ENCODE measurements at regions not wholly inside any gene's neighbourhood (a gene's known extent, or its start where the extent isn't known, plus 50 kb on each side); places are given as distances from the start of the nearest gene placed in this dataset.
"Not testable (repeated sequence)": the region's sequence is repeated elsewhere in the genome, so short reads cannot be mapped to it uniquely, and the experiment has no call there.

GRCh38 chr1:113185463-113186104, 112.6 kb downstream of the LRIG2 start:
- DNase-seq (ENCODE audit: low read depth) = no peak

GRCh38 chr1:113190078-113190477, 117.1 kb downstream of the LRIG2 start:
- DNase-seq (ENCODE audit: low read depth) = no peak

DNA sequence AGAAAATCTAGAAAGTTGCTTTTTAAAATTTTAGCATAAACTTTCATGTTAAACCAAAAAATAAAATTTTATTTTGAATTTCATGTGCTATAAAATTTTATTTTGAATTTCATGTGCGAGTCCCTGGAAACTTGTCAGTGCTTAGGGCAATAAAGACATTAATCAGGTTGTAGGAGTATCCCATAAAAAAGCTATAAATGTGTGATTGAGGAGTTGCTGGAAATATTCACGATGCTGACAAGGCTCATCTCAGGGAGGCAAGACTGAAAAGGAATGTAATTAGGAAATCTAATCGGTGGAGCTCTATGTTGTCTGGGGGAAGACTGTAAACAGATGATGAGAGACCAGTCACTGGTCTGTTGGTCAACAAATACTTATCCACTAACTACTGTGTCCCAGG, 117.9 kb downstream of the LRIG2 start:
- no peak for DNase-seq (ENCODE audit: low read depth)

DNA sequence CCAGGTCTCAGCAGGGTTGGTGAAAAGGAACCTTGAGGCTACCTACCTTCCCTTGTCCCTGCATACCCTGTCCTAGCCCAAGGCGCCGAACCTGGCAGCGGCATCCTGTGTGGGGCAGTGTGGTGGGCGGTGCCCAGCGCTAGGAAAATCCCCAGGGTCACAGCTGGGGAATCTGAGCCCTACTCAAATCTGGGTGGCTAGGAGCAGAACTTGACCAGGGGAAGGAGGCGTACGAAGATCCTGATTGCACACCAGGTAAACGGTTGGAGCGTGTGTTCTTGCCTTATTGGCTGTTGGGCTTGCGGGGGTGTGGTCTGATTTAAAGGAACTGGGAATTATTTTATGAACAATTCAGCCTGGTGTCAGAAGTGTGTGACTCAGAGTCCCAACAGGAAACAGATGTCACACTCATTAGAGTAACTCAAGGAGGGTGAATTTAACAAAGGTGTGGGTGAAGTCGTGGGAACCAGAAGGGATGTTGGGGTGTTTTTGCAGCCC, 118.6 kb downstream of the LRIG2 start:
- no peak for DNase-seq (ENCODE audit: low read depth)

- DNase-seq (ENCODE audit: low read depth) = no peak
Measured at GRCh38 chr1:113192242-113192641, 119.2 kb downstream of the LRIG2 start.

GRCh38 chr1:113192980-113193379, 120.0 kb downstream of the LRIG2 start:
- DNase-seq (ENCODE audit: low read depth) = no peak

DNA sequence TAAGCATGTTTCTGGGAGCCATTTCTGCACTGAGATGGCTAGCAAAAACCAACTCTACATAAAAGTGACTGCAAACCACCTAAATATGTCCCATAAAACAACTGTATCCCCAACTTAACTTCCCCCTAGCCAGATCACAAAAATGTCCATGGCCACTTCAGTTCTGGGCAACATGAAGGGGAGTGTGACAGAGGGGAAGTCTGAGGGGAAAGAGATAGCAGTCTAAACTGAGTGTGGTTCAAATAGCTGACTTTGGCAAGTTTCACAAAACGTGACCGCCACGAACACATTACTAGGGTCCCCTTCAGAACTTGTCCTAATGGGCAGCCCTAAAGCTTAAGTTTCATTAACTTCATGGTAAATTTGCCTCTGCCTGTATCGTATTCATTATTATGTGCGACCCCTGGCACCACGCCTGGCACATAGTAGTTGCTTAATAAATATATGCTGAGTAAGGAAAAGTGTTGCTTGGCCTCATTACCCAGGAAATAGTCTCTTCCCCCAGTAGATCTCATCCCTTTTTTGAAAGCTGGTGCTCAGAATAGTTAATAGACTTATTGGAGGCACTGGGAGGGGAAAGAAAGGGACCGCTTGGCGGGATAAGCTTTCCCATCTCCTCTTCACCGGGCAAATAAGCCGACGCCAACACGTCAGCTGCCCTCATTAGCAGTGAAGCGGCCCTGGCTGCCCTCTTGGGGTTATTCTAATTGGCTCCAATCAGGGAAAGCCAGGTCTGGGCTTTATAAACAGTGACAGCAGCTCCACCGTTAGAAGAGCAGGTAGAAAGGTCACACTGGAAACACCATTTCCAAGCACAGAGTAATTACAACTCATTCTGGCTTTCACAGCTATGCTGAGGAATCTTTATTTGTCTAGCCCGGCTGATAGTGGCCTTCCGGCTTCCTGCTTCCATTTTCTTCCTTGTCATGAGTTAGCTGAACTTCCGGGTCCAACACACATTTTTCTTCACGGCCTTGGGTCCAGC, 122.1 kb downstream of the LRIG2 start:
- no peak for DNase-seq (ENCODE audit: low read depth)

DNA sequence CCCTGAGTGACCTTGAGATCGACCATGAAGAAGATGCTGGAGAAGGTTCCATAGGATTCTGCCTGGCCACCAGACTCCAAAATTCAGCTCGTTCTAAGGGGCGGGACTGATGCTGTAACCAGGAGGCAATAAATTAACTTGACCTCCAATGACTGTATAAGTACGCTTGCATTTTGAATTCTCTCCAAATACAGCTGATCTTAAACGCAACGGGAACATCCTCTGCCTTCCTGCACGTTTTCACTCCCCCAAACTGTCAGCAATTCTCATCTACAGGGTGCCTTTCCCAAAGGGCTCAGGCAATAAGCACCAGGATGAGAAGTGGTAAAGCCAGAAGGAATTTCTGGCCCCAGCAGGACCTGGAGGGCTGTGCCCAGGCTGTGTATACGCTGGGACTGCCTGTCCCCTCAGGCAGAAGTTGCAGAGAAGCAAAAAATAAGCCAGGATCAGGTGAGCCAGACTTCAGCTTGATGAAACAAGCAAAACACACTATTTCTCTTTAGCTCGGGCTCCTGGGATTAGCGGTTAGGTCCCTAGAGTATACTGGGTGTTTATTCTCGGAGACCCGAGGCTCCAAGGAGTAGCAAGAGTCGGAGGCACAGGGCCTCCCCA, 124.8 kb downstream of the LRIG2 start:
- no peak for DNase-seq (ENCODE audit: low read depth)

- no peak for DNase-seq (ENCODE audit: low read depth)
Measured at GRCh38 chr1:113198806-113199205, 125.8 kb downstream of the LRIG2 start.

GRCh38 chr1:113199760-113200455, 126.9 kb downstream of the LRIG2 start:
- no peak for DNase-seq (ENCODE audit: low read depth)

GRCh38 chr1:113201560-113201959, 128.6 kb downstream of the LRIG2 start:
- DNase-seq (ENCODE audit: low read depth) = no peak

DNA sequence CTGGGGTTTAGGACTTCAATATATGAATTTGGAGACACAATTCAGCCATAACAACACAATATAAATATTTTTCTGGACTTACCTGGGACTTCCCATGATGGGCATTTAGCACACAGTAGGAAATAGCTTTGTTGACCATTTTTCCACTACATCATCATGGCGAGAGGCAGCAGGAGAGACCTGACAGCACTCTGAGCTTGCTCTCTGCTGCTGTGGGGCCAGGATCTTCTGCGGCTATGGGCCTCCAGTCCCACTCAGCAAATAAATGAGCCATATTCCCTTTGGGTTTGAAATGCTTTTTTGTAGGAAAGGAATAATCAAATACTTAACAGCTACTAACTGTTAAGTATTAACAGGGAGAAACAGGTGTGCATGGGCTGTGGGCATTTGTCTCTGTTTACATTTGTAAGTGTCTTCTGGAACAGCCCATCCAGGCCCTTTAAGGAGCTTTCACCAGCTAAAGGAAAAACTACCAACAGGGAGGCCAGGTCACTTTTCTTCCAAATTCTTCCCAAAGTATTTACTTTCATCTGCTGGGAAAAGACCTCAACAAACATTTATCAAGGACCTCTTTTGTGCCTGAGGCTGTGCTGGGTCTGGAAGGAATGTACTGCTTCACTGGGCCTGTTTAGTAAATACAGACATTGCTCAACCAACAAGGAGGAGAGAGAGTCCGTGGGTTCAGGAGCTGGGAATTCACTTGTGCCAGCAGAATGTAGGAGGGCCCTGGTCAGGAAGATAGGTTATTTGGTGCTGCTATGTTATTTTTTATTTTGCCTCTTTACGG, 133.2 kb downstream of the LRIG2 start:
- DNase-seq (ENCODE audit: low read depth) = no peak

- DNase-seq (ENCODE audit: low read depth) = no peak
Measured at GRCh38 chr1:113207019-113207418, 134.0 kb downstream of the LRIG2 start.

GRCh38 chr1:113207457-113207856, 134.5 kb downstream of the LRIG2 start:
- DNase-seq (ENCODE audit: low read depth) = no peak

DNA sequence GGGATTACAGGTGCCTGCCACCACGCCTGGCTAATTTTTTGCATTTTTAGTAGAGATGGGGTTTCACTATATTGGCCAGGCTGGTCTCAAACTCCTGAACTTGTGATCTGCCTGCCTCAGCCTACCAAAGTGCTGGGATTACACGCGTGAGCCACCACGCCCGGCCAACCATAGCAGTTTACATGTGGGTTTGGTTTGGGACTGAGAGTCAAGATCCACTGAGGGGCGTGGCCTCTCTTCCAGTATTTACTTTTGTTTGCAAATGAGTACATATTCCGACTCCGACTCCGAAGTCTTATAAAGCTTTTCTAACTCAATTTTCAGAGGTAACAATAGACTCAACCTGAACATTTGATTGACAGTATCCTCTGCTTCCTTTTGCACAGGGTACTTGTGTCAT, 135.4 kb downstream of the LRIG2 start:
- not testable (repeated sequence) for DNase-seq (ENCODE audit: low read depth)

DNA sequence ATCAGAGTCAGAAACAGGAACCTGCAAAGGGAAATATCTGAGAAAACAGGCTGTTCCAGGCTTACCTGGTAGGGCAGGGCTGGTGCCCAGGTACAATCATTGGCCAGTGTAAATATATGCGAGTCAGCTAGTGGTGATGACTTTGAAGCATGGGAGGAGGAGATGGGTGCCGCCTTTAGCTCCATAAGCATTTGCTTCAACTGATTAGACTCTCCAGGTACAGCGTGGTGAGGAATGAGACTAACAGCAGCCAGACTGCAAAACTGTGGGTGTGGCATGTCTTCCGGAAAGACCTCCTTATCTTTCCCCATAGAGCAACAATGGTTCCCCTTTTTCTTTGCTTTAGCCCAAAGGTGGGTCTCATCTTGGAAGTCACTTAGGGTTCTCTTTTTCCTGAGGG, 137.2 kb downstream of the LRIG2 start:
- DNase-seq (ENCODE audit: low read depth) = no peak

DNA sequence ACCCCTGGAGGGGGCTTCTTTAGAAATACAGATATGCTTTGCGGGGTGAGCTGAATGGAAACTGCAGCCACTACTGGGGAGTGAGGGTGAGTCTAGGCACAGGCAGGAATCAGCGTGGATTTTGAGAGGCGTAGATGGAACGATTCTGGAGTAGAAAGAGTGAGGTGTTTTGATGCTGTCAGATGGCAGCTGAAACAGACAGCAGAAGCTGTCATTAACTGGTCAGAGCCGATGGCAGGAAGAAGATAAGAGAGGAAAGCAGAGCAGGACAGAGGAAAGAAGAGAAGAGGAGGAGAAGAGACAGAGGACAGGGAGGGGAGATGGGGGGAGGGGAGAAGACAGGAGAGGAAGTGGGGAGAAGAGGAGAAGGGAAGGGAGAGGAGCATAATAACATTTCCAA, 138.5 kb downstream of the LRIG2 start:
- no peak for DNase-seq (ENCODE audit: low read depth)

DNA sequence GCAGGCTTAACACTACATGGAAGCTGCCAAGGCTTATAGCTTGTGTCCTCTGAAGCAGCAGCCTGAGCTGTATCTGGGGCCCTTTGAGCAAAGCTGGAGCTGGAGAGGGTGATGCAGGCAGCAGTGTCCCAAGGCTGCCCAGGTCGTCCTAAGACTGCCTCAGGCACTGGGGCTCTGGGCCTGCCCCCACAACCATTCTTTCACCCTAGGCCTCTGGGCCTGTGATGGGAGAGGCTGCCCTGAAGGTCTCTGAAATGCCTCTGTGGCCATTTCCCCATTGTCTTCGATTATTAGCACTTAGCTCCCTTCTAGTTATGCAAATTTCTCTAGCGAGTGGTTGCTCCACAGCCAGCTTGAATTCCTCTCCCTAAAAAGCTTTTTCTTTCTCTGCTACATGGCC, 142.0 kb downstream of the LRIG2 start:
- DNase-seq (ENCODE audit: low read depth) = no peak

DNA sequence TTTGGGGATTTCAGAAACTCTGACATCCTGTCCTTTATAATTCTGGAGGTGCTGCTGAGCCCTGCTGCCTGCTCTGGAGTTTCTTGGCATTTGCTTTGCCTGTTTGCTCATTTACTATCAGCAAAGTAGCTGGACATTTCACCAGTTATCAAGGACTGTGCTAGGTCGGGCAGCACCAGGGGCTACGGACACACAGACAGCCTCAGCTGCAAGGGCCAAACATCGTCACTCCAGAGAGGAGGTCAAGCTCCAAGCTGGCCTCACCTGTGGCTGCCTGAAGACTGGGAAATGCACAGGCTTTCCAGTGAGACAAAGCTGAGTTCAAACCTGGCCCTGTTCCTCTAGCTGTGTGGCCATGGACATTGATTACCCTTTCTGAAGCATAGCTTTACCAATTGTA, 143.7 kb downstream of the LRIG2 start:
- DNase-seq (ENCODE audit: low read depth) = no peak

DNA sequence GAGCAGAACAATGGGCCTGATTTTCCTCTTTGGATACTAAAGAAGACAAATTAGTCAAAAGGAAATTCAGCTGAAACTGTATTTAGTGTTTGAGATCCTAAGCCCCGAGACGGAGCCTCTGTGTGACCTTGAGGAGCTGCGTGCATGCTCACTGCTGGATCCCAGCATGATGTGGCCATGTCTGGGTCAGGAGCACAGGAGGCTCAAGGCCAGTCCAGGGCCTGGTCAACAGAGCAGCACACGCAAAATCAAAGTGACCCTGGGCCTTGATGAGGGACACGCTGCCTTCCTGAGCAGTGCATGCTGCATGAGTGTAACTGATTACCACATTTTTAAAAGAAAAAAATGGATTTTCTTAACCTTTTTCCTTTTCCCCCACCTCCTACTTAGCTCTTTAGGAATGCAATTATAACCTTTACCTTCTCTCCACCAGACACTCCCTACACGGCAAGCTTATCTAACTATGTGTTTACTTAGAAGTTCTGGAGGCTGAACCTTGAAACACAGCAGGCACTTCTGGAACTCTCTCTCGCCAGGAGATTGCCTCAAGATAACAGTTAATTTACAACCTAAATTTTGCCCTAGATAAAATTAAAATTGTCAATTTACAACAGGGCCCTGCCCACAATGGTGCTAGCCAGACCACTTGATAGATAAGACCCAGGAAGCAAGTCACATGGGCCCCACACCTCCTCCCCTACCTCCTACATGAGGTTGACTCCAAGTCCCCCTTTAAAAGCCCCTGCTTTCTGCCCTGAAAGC, 144.6 kb downstream of the LRIG2 start:
- no peak for DNase-seq (ENCODE audit: low read depth)

- no peak for DNase-seq (ENCODE audit: low read depth)
Measured at GRCh38 chr1:113219377-113219776, 146.4 kb downstream of the LRIG2 start.
